ENCODE measurements at regions not wholly inside any gene's neighbourhood (a gene's known extent, or its start where the extent isn't known, plus 50 kb on each side); places are given as distances from the start of the nearest gene placed in this dataset.

- TF ChIP-seq CTCF (IDR thresholded peaks at IDR 0.05; ENCODE audit: poor library complexity, severe bottlenecking) (no peak), EZH2 (IDR thresholded peaks at IDR 0.05; ENCODE audit: borderline replicate concordance, insufficient read depth, low read length, poor library complexity, severe bottlenecking) (no peak), TAF1 (IDR thresholded peaks at IDR 0.05; ENCODE audit: low read depth) (no peak), POLR2AphosphoS5 (IDR thresholded peaks at IDR 0.05) (no peak), SMC3 (conservative IDR thresholded peaks at IDR 0.05; ENCODE audit: poor library complexity) (no peak), EP300 (conservative IDR thresholded peaks at IDR 0.05; ENCODE audit: poor library complexity, severe bottlenecking) (no peak)
Measured at GRCh38 chr1:38623529-38623928, 236.0 kb downstream of the RRAGC start.

Data from neural cell (in vitro differentiated cells).